ENCODE measurements at regions not wholly inside any gene's neighbourhood (a gene's known extent, or its start where the extent isn't known, plus 50 kb on each side); places are given as distances from the start of the nearest gene placed in this dataset.

DNA sequence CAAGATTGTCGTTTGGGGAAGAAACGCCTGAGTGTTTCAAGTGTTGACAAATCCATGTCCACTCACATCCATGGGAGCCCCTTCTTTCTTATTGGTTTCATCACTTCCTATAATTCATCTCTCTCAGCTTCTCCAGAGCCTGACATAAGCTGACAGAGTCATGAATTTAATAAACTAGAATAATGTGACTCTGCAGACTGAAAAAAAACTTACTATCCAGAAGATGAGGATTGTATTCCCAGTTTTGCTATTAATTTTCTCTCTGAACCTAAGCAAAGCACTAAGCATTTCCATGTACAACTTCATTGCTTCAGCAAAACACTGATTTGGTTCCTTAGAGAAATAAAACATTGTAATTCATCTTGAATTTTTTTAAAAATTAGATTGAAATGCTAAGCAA is 691.8 kb downstream of the MTRR start:
- TF ChIP-seq, protein P1, sequence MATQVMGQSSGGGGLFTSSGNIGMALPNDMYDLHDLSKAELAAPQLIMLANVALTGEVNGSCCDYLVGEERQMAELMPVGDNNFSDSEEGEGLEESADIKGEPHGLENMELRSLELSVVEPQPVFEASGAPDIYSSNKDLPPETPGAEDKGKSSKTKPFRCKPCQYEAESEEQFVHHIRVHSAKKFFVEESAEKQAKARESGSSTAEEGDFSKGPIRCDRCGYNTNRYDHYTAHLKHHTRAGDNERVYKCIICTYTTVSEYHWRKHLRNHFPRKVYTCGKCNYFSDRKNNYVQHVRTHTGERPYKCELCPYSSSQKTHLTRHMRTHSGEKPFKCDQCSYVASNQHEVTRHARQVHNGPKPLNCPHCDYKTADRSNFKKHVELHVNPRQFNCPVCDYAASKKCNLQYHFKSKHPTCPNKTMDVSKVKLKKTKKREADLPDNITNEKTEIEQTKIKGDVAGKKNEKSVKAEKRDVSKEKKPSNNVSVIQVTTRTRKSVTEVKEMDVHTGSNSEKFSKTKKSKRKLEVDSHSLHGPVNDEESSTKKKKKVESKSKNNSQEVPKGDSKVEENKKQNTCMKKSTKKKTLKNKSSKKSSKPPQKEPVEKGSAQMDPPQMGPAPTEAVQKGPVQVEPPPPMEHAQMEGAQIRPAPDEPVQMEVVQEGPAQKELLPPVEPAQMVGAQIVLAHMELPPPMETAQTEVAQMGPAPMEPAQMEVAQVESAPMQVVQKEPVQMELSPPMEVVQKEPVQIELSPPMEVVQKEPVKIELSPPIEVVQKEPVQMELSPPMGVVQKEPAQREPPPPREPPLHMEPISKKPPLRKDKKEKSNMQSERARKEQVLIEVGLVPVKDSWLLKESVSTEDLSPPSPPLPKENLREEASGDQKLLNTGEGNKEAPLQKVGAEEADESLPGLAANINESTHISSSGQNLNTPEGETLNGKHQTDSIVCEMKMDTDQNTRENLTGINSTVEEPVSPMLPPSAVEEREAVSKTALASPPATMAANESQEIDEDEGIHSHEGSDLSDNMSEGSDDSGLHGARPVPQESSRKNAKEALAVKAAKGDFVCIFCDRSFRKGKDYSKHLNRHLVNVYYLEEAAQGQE (IDR thresholded peaks at IDR 0.05; ENCODE audit: low read depth, low read length): no peak
- TF ChIP-seq, protein P2, sequence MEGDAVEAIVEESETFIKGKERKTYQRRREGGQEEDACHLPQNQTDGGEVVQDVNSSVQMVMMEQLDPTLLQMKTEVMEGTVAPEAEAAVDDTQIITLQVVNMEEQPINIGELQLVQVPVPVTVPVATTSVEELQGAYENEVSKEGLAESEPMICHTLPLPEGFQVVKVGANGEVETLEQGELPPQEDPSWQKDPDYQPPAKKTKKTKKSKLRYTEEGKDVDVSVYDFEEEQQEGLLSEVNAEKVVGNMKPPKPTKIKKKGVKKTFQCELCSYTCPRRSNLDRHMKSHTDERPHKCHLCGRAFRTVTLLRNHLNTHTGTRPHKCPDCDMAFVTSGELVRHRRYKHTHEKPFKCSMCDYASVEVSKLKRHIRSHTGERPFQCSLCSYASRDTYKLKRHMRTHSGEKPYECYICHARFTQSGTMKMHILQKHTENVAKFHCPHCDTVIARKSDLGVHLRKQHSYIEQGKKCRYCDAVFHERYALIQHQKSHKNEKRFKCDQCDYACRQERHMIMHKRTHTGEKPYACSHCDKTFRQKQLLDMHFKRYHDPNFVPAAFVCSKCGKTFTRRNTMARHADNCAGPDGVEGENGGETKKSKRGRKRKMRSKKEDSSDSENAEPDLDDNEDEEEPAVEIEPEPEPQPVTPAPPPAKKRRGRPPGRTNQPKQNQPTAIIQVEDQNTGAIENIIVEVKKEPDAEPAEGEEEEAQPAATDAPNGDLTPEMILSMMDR (IDR thresholded peaks at IDR 0.05): no peak
- no peak for TF ChIP-seq SMC3 (IDR thresholded peaks at IDR 0.05; ENCODE audit: low read depth, low read length)

Data from SK-N-SH (cell line).